HG03520 (cell line): ENCODE measurements at regions not wholly inside any gene's neighbourhood (a gene's known extent, or its start where the extent isn't known, plus 50 kb on each side); places are given as distances from the start of the nearest gene placed in this dataset.
"Not testable (repeated sequence)": the region's sequence is repeated elsewhere in the genome, so short reads cannot be mapped to it uniquely, and the experiment has no call there.

ENCODE experiments used
- ATAC-seq: cut with Tn5 transposase; IDR thresholded peaks from one replicate; pipeline ENCODE4 v1.9.1; 2021; ENCODE audit warnings: mild to moderate bottlenecking, moderate library complexity; ENCODE audit not compliant: unreplicated experiment

DNA sequence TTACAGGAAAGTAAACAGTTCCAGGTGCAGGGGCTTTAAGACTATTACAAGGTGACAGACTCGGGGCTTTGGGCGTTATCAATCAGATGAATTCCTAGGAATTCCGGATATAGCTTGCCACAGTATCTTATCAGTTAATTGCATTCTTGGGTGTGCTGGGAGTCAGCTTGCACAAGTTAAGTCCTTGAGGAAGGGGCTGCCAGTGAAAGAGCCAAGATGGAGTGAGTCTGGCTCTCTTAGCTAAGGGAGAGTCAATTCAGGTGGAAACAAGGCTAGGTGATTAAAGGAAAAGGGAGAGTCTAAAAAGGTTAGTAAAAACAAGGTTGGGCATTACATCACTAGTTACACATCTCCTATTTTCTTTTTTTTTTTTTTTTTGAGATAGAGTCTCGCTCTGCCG, 199.8 kb upstream of the PRSS16 start:
- not testable (repeated sequence) for ATAC-seq

DNA sequence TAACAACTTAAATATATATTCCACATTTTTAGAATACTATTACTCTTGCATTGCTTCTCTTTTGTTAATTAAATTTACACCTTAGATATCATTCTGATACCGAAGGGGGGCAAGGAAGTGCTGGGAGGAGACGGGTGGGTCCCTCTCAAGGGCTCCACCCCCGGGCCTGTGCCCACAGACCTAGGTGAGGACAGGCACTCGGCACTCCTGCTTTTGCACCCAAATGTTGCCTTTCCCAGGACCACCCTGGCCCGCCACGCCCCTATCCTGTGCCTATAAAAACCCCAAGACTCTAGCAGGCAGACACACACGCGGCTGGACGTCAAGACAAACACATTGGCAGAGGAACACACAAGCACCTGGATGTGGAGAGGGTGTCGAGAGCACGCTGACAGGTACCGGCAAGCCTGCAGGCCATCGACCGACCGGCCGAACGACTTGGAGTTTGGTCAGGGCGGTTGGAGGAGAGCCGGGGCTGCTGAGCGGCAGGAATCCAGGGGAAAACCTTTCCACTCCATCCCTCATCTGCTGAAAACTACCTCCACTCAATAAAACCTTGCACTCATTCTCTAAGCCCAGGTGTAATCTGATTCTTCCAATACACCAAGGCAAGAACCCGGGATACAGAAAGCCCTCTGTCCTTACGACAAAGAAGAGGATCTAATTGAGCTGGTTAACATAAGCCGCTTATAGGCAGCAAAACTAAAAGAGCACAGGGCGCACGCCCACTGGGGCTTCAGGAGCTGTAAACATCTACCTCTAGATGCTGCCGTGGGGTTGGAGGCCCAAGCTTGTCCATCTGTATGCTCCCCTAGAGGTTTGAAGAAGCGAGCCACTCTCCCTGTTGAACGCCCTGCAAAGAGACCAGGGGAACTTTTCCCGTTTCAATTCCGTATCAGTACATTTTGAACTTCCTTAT, 197.4 kb upstream of the PRSS16 start:
- ATAC-seq: no peak

DNA sequence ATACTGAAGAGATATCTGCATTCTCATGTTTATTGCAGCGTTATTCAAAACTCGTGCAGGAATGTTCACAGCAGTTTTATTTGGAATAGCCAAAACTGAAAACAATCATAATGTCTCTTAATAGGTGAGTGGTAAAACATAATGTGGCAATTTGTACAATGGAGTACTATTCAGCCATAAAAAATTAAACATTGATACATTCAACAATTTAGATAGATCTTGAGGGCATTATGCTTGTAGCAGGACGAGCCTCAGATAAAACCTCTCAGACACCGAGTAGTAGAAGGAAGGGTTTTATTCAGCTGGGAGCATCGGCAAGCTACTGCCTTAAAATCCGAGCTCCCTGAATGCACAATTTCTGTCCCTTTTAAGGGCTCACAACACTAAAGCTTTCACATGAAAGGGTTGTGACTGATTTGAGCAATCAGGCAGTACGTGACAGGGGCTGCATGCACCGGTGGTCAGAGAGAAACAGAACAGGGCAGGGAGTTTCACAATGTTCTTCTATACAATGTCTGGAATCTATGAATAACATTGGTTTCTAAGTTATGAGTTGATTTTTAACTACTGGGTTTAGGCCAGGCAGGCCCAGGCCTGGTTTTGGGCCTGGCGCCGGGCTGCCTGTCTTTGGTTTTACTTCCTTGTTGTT, 195.3 kb upstream of the PRSS16 start:
- ATAC-seq: not testable (repeated sequence)

DNA sequence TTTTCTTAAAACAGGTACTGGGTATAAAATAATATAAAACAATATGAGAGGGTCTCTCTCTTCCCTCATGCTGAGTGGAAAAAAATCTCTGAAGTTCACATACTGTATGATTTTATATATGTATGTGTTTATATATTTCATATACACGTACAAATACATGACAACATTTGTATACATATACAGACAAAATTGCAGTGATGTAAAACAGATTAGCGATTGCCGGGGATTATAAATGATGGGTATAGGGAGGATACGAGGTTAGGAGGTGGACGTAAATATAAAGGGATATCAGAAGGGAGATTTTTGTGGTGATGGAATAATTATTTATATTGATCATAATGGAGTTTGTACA, 194.8 kb upstream of the PRSS16 start:
- no peak for ATAC-seq

DNA sequence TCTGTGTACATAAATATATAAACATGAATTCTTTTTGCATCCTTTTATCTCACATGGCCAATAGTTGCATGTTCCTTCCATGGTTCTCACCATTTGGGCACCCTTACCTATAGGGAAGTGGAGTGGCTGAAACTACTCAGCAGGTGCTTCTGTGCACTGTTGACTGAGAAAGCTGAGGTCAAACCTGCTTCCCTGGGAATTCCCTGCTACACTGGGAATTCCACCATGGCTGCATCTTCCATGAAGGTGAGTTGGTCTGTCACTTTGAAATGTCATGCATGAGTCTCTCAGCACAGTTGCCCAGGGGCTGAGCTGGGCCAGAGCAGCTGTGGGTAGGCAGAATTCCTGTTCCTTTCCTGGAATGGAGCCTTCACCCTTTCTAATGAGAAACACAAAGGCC, 193.8 kb upstream of the PRSS16 start:
- no peak for ATAC-seq

DNA sequence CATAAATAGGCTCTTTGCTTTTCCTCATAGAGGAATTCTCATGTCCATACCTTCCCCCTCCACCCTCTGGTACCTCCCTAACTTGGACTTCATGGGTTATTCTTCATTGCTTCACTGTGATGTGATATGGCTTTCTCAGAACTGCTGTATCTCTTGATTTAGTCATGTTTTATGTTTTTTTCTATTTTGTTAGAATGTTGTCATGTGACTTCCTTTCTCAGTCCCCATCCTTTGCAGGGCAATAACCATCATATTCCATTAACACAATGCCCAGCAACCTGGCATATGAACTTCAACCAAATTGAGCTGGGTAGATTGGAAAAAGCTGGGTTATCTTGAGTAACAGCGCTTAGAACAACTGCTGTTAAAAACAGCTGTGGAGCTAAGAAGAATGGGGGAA, 190.9 kb upstream of the PRSS16 start:
- no peak for ATAC-seq

DNA sequence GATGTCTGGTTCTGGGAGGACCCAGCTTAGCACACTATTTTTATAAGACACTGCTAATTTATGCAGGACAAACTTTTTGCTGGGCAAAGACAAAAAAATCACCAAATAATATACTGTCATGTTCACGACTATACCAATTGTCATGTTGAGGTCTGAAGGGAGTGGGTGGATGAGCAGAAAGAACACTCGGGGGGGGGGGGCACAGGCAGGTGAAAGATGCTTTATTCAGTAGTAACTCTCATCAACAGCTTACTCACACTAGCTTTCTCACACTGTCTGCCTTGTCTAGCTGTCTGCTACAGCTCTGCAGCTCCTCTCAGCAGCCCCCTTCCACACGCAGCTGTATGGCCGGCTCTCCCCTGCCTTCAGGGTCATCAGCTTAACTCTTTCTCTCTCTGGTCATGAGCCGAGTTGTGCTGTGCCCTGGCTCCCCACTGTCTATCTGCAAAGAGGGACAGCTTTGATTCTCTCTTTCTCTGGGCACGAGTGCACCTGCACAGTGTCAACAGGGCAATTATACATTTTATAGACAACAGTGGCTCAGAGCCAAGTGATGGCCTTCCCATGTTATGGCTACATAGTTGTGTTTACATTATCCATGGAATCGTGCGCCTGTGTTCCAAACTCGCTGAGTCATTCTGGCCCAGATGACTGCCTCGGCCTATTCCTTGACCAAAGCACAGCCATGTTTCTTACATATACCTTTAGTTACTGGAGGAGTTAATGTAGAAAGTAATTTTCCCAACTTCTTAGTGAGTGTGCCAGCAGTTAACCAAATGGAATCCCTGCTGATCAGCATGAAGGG, 187.7 kb upstream of the PRSS16 start:
- no peak for ATAC-seq

DNA sequence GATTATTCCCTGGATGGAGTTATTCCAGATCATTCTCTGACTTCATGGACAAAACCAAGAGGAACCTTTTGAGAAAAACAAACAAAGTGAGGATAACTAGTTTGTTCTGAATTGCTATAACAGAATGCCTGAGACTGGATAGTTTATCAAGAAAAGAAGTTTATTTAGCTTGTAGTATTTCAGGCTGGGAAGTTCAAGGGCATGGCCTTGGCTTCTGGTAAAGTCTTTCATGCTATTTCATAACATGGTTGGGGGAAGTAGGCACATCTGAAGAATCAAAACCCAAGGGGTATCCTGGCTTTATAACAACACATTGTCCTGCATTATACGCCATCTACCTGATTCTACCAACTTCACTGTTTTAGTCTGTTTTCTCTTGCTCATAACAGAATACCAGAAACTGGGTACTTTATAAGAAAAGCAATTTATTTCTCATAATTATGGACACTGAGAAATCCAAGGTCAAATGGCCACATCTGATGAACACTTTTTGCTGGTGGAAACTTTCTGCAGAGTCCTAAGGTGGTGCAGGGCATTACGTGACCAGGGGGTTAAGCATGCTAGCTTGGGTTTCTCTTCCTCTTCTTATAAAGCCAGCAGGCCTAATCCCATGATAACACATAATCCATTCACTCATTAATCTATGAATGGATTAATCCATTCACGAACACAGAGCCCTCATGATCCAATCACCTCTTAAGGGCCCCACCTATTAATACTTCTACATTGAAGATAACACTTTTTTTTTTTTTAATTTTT, 186.1 kb upstream of the PRSS16 start:
- ATAC-seq: no peak

DNA sequence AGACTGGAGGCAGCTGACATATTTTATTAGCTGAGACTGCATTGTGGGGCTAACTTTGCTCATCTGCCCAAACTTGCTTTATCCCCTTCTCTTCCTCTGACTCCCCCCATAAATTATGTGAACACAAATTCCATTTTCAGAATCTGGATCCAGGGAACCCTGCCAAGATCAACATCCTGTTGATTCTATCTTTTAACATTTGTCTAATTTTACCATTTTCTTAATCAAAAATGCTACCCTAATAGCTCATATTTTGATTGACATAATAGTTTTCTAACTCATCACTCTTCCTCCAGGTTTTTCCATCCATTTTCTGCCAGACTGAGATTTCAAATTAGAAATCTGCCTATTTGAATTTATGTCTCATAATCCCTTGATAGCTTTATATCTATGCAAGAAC, 184.7 kb upstream of the PRSS16 start:
- no peak for ATAC-seq

DNA sequence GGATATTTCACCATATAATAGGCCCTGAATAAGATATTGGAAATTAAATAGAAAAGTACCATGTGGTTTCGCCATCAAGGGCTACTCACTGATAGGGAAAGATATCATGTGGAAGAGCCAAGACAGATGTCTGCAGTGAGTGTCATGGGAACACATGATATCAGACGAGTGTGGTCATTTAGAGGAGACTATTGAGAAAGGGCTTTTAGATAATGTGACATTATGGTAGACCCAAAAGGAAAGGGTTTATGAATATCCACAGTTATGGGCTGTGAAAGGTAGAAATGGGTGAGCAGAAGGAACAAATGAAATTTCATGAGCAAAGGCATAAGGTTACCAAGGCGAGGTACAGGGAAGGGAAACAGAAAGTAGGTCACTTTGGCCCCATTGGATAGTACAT, 182.3 kb upstream of the PRSS16 start:
- ATAC-seq: no peak

DNA sequence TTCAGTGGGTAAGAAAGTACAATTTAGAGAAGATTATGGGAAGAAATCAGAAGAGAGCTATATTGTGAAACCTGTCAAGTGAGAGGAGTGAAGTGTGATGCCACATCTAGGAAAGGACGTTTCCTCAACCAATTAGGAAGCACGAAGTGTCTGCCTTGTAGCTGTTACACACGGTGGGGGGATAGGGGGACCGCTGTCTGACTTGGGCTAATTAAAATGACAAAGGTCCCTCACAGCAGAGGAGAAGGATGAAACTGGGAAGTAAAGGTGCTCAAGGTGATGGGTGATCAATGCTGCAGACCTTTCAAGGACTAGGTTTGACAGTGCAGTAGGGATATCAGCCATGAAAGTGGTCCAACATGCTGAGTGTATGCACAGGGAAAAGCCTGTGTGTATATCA, 181.1 kb upstream of the PRSS16 start:
- ATAC-seq: no peak

DNA sequence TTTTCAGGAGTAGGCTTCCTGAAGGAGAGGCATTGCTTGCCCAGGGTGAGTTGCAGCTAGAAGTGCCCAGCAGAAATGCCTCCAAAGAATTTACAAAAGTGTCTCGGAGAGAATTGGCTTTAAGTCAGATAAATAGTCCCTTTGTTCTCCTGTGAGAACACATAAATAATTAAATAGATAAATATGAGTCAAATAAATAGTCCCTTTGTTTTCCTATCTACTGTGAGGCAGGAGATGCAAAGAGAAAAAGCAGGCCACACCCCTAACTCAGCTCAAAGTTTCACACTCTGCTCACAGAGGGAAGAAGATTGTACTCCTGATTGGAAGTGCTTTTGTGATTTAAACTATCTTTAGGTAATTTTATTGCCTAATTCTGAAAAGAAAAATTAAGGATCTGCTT, 180.7 kb upstream of the PRSS16 start:
- ATAC-seq: no peak

DNA sequence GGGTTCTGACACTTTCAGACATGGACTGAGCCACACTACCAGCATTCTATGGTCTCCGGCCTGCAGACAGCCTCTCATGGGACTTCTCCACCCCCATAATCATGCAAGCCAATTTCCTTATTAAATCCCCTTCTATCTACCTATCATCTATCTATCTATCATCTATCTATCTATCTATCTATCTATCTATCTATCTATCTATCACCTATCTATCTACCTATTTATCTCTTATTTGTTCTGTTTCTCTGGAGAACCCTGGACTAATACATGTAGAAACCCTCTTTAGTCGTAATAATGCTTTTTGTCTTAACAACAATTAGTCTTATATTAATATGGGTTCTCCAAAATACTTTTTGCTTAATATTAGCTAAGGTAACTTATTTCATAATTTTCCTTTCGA, 174.1 kb upstream of the PRSS16 start:
- no peak for ATAC-seq

DNA sequence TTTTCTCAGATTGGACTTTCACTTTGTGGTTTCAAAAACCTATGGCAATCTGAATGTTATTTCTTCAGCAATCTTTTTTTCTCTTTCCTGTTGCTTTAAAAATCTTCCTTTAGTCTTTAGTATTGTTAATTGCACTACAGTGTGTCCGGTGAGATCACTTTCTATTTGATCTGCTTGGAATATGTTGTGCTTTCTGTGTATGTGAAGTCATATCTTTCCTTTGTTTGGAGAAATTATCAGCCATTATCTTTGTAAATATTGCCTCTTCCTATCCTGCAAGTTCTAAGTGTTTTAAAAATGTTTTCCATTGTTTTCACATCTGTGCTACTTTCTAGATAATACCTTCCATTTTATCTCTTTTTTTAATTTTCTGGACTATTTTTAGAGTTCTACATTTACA, 171.4 kb upstream of the PRSS16 start:
- no peak for ATAC-seq

DNA sequence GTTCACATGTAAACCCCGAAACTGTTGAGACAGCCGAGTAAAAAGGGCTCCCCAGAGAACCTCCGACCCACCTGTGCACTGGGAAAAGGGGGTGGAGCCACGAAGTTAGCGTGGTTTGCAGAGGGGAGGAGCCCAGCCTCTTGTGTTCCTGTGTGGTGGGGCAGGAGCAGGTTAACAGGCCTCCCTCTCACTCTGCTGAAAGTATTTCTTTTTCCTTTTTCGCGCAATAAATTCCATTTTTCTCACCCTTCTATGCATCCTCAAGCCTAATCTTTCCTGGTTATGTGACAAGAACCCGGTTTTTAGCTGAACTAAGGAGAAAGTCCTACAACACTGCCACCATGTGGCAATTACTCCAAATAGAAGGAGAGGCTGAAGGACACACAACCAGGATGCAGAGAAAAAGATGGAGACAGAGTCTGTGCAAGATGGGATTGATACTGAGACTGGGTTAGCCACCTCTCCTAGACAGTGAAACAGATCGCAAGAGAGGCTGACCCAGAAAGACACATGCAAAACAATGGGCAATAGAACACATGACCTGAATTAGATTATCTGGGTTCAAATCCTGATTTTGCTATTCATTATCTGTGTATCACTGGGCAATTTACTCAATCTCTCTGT, 168.7 kb upstream of the PRSS16 start:
- peak; percentile 61 for ATAC-seq

DNA sequence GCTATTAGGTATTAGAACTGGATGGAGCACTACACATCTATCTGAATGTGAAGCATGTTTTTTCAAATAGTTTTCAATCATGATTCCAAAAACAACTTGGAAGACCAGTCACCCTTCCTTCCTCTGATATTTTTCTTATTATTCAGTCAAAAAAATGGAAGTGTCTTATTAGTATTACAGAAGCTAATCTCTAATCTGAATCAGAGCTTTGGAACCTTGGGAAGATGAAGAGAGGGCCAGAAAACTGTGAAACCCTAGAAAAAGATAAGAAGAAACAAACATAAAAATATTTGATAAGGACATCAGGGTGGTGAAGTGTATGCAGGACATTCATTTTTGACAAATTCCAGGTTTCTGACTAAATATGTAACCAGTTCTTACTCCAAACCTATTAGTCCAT, 166.3 kb upstream of the PRSS16 start:
- no peak for ATAC-seq

DNA sequence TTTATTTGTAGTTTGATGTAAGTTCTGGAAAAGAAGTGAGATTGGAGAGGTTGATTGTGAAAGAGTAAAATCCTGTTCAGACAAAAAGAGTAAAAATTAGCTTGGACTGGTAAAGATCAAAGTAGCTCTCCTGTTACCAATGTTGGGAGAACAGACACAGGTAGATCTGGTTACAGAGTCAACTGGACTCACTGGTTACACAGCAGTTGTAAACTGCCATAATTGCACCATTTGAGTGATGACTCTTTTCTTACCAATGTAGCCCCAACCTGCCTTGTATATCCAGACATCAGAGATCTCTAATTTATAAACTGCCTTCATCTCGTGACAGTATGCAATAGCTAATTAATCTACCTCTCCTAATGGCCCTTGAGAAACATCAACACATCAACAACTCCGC, 165.6 kb upstream of the PRSS16 start:
- no peak for ATAC-seq

DNA sequence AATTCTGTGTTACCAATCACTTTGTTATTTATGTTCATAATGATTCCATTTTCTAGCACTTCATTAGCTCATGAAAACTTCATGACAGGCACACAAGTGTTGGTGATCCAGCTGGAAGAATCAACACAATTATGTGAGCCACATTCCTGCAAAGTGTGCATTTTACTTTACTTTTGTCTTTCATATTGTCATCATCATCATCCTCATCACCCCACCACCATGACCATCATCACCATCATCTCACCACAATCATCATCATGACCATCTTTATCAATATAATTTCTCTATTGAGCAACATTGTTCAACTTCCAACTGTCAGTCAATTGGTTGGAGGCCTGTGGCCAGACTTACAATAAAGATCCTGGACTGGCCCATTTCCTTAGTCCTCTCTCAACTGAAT, 159.4 kb upstream of the PRSS16 start:
- ATAC-seq: no peak

DNA sequence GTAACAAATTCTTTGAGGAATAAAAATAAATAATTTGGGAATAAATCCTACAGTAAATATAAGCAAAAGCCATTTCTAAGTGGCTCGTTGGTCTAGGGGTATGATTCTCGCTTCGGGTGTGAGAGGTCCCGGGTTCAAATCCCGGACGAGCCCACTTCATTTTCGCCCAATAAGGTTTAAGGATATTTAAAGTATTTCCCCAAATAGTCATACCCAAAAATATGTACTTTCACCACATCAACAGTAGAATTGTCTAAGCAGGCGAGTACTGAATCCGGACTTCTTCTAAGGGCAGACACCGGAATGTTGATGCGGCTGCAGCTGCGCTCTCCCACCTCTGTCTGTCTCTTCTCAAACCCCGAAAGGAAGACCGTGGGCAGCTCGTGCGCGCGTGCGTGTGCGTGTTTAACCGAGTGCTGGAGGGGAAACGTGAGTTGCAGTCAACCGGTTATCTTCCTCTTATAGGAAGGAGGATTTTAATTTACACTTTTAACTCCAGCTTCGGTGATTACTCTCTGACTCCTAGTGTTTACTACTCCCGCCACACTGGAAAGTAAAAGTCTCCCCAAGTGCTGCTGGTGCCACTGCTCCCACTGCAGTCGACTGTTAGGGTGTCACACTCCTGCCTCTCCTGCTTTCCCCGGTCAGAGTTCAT, 155.7 kb upstream of the PRSS16 start:
- peak; percentile 46 for ATAC-seq

DNA sequence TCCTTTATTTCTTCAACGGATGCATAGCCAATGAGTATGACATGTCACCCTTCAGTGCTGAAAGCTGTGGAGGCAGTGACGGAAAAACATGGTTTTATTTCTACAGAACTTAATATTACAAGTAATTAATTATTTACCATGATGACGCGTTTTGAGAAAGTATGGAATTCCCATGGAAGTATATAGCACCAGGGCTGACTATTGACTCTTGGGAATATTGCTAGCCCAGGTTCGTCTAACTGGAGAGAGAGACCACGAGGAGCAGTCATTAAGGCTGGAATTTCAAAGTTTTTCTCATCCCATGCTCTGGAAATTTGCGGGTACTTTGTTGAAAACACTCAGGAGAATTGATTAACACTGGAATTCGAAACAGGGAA, 155.2 kb upstream of the PRSS16 start:
- no peak for ATAC-seq
